ENCODE measurements at regions not wholly inside any gene's neighbourhood (a gene's known extent, or its start where the extent isn't known, plus 50 kb on each side); places are given as distances from the start of the nearest gene placed in this dataset.

- Histone ChIP-seq H3K36me3 (no peaks in the 10 kb centered on the region), H3K9me3 (peaks cover 0 to 5% (median 0%) of the 10 kb centered on the region in 3 donors), H3K4me1 (no peaks in the 10 kb centered on the region), H3K27me3 (peaks cover 0 to 20% of the 10 kb centered on the region in 2 donors), H3K4me3 (no peak overlapping the region), H3K27ac (no peak overlapping the region)
- intact Hi-C loops (cut with DNase I; ENCODE audit: low total_unique reads), result no loop called here
- no peak for DNase-seq
- no peak for TF ChIP-seq CTCF (IDR thresholded peaks at IDR 0.05)
Observed at GRCh38 chr14:104311358-104311757, 173.0 kb downstream of the KIF26A start.

- no peak overlapping the region for H3K4me3 ChIP-seq
- peaks cover 0 to 16% of the 10 kb centered on the region in 2 donors for H3K27me3 ChIP-seq
- H3K9me3 ChIP-seq, result peaks cover 0 to 5% (median 0%) of the 10 kb centered on the region in 3 donors
- no peak for TF ChIP-seq CTCF (IDR thresholded peaks at IDR 0.05)
- no peaks in the 10 kb centered on the region for H3K4me1 ChIP-seq
- no peak overlapping the region for H3K27ac ChIP-seq
- intact Hi-C loops (cut with DNase I; ENCODE audit: low total_unique reads), result no loop called here
- peak in 1 of 2 donors; percentile 10 for DNase-seq
- H3K36me3 ChIP-seq, result no peaks in the 10 kb centered on the region
Observed at GRCh38 chr14:104313674-104314073, 175.3 kb downstream of the KIF26A start.

GRCh38 chr14:104314251-104314941 lies 176.0 kb downstream of the KIF26A start:
- intact Hi-C loops (cut with DNase I; ENCODE audit: low total_unique reads), result no loop called here
- H3K27me3 ChIP-seq, result peaks cover 0 to 24% of the 10 kb centered on the region in 2 donors
- no peak overlapping the region for H3K4me3 ChIP-seq
- DNase-seq, result peak in 1 of 2 donors; percentile 44
- H3K4me1 ChIP-seq, result no peaks in the 10 kb centered on the region
- no peak overlapping the region for H3K27ac ChIP-seq
- no peaks in the 10 kb centered on the region for H3K36me3 ChIP-seq
- TF ChIP-seq CTCF (IDR thresholded peaks at IDR 0.05), result no peak
- peaks cover 0 to 5% (median 0%) of the 10 kb centered on the region in 3 donors for H3K9me3 ChIP-seq

GRCh38 chr14:104315169-104315568 lies 176.8 kb downstream of the KIF26A start:
- DNase-seq, result peak in 1 of 2 donors; percentile 11
- Histone ChIP-seq H3K36me3 (no peaks in the 10 kb centered on the region), H3K4me1 (no peaks in the 10 kb centered on the region), H3K27ac (no peak overlapping the region), H3K9me3 (peaks cover 0 to 5% (median 0%) of the 10 kb centered on the region in 3 donors), H3K27me3 (peaks cover 0 to 31% of the 10 kb centered on the region in 2 donors), H3K4me3 (no peak overlapping the region)
- TF ChIP-seq CTCF (IDR thresholded peaks at IDR 0.05), result no peak
- intact Hi-C loops (cut with DNase I; ENCODE audit: low total_unique reads), result no loop called here

- no peak for TF ChIP-seq CTCF (IDR thresholded peaks at IDR 0.05)
- no peak overlapping the region for H3K27ac ChIP-seq
- peaks cover 0 to 5% (median 0%) of the 10 kb centered on the region in 3 donors for H3K9me3 ChIP-seq
- H3K27me3 ChIP-seq, result peaks cover 0 to 35% of the 10 kb centered on the region in 2 donors
- intact Hi-C loops (cut with DNase I; ENCODE audit: low total_unique reads), result no loop called here
- no peaks in the 10 kb centered on the region for H3K36me3 ChIP-seq
- H3K4me1 ChIP-seq, result no peaks in the 10 kb centered on the region
- peak in 1 of 2 donors; percentile 11 for DNase-seq
- no peak overlapping the region for H3K4me3 ChIP-seq
Observed at GRCh38 chr14:104315625-104316024, 177.2 kb downstream of the KIF26A start.

All from tibial artery (tissue), 4 donors.